NCI-H146 treated with DMSO at 0.1 percent for 48 hours (cell line): ENCODE measurements at regions not wholly inside any gene's neighbourhood (a gene's known extent, or its start where the extent isn't known, plus 50 kb on each side); places are given as distances from the start of the nearest gene placed in this dataset.
A peak's percentile ranks its signal among the peaks of the same experiment; 100 is the strongest.

Source experiments
- DNase-seq: peaks from one replicate; lab custom pipeline; 2025; ENCODE audit not compliant: unreplicated experiment; lab: John Stamatoyannopoulos, UW

- DNase-seq, result no peak
These were observed 216.8 kb upstream of the GPR26 start for GRCh38 chr10:123449234-123449962.

- no peak for DNase-seq
These were observed 215.1 kb upstream of the GPR26 start for GRCh38 chr10:123450956-123451605.

- peak; percentile 20 for DNase-seq
These were observed 214.4 kb upstream of the GPR26 start for GRCh38 chr10:123451618-123452245.

GRCh38 chr10:123454987-123455386 lies 211.2 kb upstream of the GPR26 start:
- DNase-seq, result no peak

GRCh38 chr10:123455861-123456260 lies 210.3 kb upstream of the GPR26 start:
- DNase-seq, result no peak

- DNase-seq, result no peak
These were observed 207.2 kb upstream of the GPR26 start for GRCh38 chr10:123458933-123459332.

GRCh38 chr10:123459371-123460091 lies 206.6 kb upstream of the GPR26 start:
- DNase-seq, result peak; percentile 68

- DNase-seq, result peak; percentile 76
These were observed 203.9 kb upstream of the GPR26 start for GRCh38 chr10:123462246-123462645.

GRCh38 chr10:123462756-123463155 lies 203.4 kb upstream of the GPR26 start:
- no peak for DNase-seq

GRCh38 chr10:123463181-123463580 lies 203.0 kb upstream of the GPR26 start:
- DNase-seq, result no peak

GRCh38 chr10:123463698-123464097 lies 202.5 kb upstream of the GPR26 start:
- no peak for DNase-seq

- DNase-seq, result no peak
These were observed 201.5 kb upstream of the GPR26 start for GRCh38 chr10:123464430-123465323.

GRCh38 chr10:123470336-123470921 lies 195.7 kb upstream of the GPR26 start:
- peak; percentile 55 for DNase-seq

GRCh38 chr10:123471811-123472210 lies 194.3 kb upstream of the GPR26 start:
- no peak for DNase-seq

- DNase-seq, result no peak
These were observed 193.5 kb upstream of the GPR26 start for GRCh38 chr10:123472606-123473005.

- DNase-seq, result no peak
These were observed 191.5 kb upstream of the GPR26 start for GRCh38 chr10:123474700-123475099.

- no peak for DNase-seq
These were observed 190.7 kb upstream of the GPR26 start for GRCh38 chr10:123475466-123475865.

- no peak for DNase-seq
These were observed 188.0 kb upstream of the GPR26 start for GRCh38 chr10:123478116-123478515.

- DNase-seq, result no peak
These were observed 186.5 kb upstream of the GPR26 start for GRCh38 chr10:123479640-123480039.

GRCh38 chr10:123480344-123480743 lies 185.8 kb upstream of the GPR26 start:
- no peak for DNase-seq
